Omental fat pad (tissue), 3 donors: ENCODE measurements at regions not wholly inside any gene's neighbourhood (a gene's known extent, or its start where the extent isn't known, plus 50 kb on each side); places are given as distances from the start of the nearest gene placed in this dataset.

Source experiments
- ATAC-seq: fragments of 150-250 bp; one replicate; pipeline ENCODE4 v1.9.1; 2016; ENCODE audit warnings: mild to moderate bottlenecking, moderate library complexity; ENCODE audit not compliant: low FRiP score
- DNase-seq: peaks from one replicate; pipeline ENCODE4 v3.0.0-alpha.2; 2019; ENCODE audit warnings: low spot score
- TF ChIP-seq, protein P1 (sequence below), 3 donors: fragments of 450-650 bp; IDR thresholded peaks; one replicate each; pipeline ENCODE4 v1.5.1; 2016 to 2017; ENCODE audit warnings: antibody characterized with exemption in 3 of 3, mild to moderate bottlenecking in 3 of 3, moderate library complexity in 2 of 3

- TF ChIP-seq, protein P1, sequence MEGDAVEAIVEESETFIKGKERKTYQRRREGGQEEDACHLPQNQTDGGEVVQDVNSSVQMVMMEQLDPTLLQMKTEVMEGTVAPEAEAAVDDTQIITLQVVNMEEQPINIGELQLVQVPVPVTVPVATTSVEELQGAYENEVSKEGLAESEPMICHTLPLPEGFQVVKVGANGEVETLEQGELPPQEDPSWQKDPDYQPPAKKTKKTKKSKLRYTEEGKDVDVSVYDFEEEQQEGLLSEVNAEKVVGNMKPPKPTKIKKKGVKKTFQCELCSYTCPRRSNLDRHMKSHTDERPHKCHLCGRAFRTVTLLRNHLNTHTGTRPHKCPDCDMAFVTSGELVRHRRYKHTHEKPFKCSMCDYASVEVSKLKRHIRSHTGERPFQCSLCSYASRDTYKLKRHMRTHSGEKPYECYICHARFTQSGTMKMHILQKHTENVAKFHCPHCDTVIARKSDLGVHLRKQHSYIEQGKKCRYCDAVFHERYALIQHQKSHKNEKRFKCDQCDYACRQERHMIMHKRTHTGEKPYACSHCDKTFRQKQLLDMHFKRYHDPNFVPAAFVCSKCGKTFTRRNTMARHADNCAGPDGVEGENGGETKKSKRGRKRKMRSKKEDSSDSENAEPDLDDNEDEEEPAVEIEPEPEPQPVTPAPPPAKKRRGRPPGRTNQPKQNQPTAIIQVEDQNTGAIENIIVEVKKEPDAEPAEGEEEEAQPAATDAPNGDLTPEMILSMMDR (IDR thresholded peaks at IDR 0.05): no peak
- DNase-seq: no peak
- ATAC-seq: no peak
These were observed 440.1 kb upstream of the TRPC7 start for GRCh38 chr5:136805466-136805865.

DNA sequence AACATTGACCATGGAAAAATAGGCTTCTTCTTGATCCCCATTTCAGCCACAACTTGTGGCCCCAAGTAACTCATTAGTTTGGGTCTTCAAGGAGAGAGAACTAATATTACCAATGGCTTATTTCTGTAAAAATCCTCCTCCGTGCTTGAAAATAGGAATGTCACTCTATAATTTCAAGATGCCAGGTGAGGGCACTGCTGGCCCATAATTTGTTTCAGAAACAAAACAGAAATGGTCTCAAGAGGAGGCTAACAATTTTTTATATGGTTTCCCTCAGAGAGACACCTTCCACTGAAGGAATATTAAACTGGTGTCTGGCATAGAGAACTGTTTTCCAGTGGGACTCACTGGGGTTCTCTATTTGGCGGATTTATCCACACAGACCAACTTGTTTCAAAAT lies 437.0 kb upstream of the TRPC7 start:
- TF ChIP-seq, protein P1 (IDR thresholded peaks at IDR 0.05): no peak
- ATAC-seq (no peak), DNase-seq (no peak)

GRCh38 chr5:136799806-136800372 lies 434.5 kb upstream of the TRPC7 start:
- DNase-seq (no peak), ATAC-seq (no peak)
- TF ChIP-seq, protein P1 (IDR thresholded peaks at IDR 0.05): no peak

- no peak for DNase-seq
- TF ChIP-seq, protein P1 (IDR thresholded peaks at IDR 0.05): no peak
- ATAC-seq: no peak
These were observed 428.0 kb upstream of the TRPC7 start for GRCh38 chr5:136793300-136793699.

- ATAC-seq (no peak), DNase-seq (no peak)
- TF ChIP-seq, protein P1 (IDR thresholded peaks at IDR 0.05): no peak
These were observed 416.1 kb upstream of the TRPC7 start for GRCh38 chr5:136781464-136781863.

DNA sequence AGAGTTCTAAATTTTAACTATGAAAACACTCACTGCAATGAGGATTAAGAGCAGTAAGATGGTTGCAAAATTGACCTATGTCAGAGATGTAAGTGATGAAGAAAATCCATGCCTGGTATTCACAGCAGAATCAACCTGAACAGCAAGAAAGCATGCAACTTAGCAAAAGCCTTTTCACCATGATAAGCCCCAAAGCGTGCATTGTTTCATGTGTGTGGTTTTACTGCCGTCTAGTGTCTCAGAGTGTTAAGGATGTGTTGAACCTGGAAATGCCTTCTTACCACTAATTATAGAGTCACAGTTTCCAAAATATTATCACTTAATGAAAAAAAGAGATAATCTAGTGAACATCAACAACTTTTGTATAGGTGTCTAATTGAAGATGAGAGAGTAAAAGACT lies 415.2 kb upstream of the TRPC7 start:
- no peak for DNase-seq
- TF ChIP-seq, protein P1 (IDR thresholded peaks at IDR 0.05): no peak
- ATAC-seq: no peak

DNA sequence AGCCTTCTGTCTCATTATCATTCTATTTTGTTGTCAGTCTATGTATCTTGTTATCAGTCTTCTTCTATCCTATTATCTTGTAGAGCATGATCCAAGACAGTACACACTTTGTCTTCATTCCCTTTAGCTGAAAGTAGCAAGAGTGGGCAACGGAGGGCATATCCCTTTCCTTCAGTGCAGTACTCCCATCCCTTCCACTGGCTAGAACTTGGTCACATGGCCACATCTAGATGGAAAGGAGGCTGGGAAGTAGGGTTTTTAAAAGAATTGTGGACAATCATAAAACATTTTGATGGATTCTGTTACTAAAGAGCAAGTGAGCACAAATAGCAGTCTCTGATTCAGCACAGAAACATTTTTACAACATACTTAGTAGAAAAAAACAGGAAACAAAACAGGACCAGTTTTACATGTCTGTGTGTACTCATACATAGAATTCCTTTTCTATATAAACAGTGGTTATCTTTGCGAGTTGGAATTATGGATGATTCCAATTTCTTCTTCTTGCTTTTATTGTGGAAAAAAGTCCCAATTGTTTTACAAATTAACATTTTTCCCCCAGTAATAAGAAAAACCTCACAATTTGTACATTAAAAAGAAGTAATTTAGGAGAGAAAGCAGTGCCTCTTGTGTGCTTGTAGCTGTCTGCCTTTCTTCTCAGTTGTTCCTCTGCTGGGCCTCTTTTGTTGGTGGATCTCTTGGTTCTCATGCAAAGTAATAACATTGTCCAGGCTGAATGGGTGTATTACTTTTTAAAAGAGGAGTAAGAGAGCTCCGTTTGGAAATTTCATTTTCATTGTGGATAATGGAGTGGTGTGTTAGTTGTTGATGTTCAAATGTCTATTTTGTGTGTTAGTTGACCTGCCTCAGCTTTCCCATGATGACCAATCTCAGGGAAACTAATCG lies 410.9 kb upstream of the TRPC7 start:
- DNase-seq: no peak
- no peak for ATAC-seq
- TF ChIP-seq, protein P1 (IDR thresholded peaks at IDR 0.05): no peak
